HCT116 (cell line): ENCODE measurements at regions not wholly inside any gene's neighbourhood (a gene's known extent, or its start where the extent isn't known, plus 50 kb on each side); places are given as distances from the start of the nearest gene placed in this dataset.

Experiments used
- CTCF ChIP-seq, 3 experiments: fragments of 200-600 bp in 1 of 3; sonication (generic) in 1 of 3; IDR thresholded peaks in 2 of 3; conservative IDR thresholded peaks in 1 of 3; 2 replicates each; pipeline ENCODE4 v1.5.1; 2012 to 2017; ENCODE audit warnings: low read depth in 2 of 3, low read length in 2 of 3, antibody characterized with exemption in 1 of 3, borderline replicate concordance in 1 of 3, control low read depth in 1 of 3, mild to moderate bottlenecking in 1 of 3, mixed read lengths in 1 of 3, mixed run types in 1 of 3, moderate library complexity in 1 of 3; ENCODE audit not compliant: insufficient read depth in 1 of 3
- ELF1 ChIP-seq: IDR thresholded peaks from 2 replicates; pipeline ENCODE4 v1.6.1; 2012; ENCODE audit warnings: low read depth, borderline replicate concordance
- EZH2 ChIP-seq: fragments of 200-600 bp; sonication (generic); IDR thresholded peaks from 2 replicates; pipeline ENCODE4 v1.6.1; 2017; ENCODE audit warnings: antibody characterized with exemption, mixed run types
- POLR2AphosphoS5 ChIP-seq: IDR thresholded peaks from 2 replicates; pipeline ENCODE4 v1.6.1; 2011; ENCODE audit warnings: mild to moderate bottlenecking, low read depth, low read length, moderate library complexity
- SP1 ChIP-seq: IDR thresholded peaks from 2 replicates; pipeline ENCODE4 v1.6.1; 2012; ENCODE audit warnings: low read depth
- YY1 ChIP-seq: IDR thresholded peaks from 2 replicates; pipeline ENCODE4 v1.6.1; 2011; ENCODE audit warnings: low read length, low read depth, moderate library complexity, mild to moderate bottlenecking; ENCODE audit not compliant: insufficient replicate concordance; ENCODE audit errors: extremely low read depth
- ZBTB33 ChIP-seq: IDR thresholded peaks from 2 replicates; pipeline ENCODE4 v1.6.1; 2011; ENCODE audit warnings: mild to moderate bottlenecking, low read length, moderate library complexity; ENCODE audit not compliant: insufficient replicate concordance; ENCODE audit errors: extremely low read depth
- ZNF274 ChIP-seq: fragments of 200-500 bp; sonication (Bioruptor generic); IDR thresholded peaks from 2 replicates; pipeline ENCODE4 v1.6.1; 2014; ENCODE audit warnings: mild to moderate bottlenecking, low read depth, low read length, inconsistent platforms

- TF ChIP-seq ZBTB33, result no peak
- no peak for TF ChIP-seq ELF1
- TF ChIP-seq ZNF274, result no peak
- TF ChIP-seq EZH2, result no peak
- no peak for TF ChIP-seq CTCF (IDR thresholded peaks at IDR 0.05 in 2 of 3, conservative IDR thresholded peaks at IDR 0.05 in 1 of 3; ENCODE audit: borderline replicate concordance in 1 of 3, insufficient read depth in 1 of 3, low read depth in 2 of 3, low read length in 2 of 3)
- no peak for TF ChIP-seq YY1
- TF ChIP-seq POLR2AphosphoS5, result no peak
- TF ChIP-seq SP1, result no peak
These were observed 687.4 kb upstream of the SEMA6A start (continued) for GRCh38 chr5:117261948-117262571.
